Testis (tissue), 2 donors: ENCODE measurements at regions not wholly inside any gene's neighbourhood (a gene's known extent, or its start where the extent isn't known, plus 50 kb on each side); places are given as distances from the start of the nearest gene placed in this dataset.

Source experiments
- CTCF ChIP-seq, 3 experiments: fragments of 450-650 bp in 2 of 3; fragments of 200-600 bp in 1 of 3; sonication (generic) in 1 of 3; IDR thresholded peaks; one replicate each; pipeline ENCODE4 v1.5.1; 2016 to 2019; ENCODE audit warnings: antibody characterized with exemption in 3 of 3, mild to moderate bottlenecking in 2 of 3, moderate library complexity in 1 of 3
- POLR2A ChIP-seq: fragments of 450-650 bp; IDR thresholded peaks from one replicate; pipeline ENCODE4 v1.6.1; 2017; ENCODE audit warnings: antibody characterized with exemption, mild to moderate bottlenecking, moderate library complexity

- TF ChIP-seq CTCF (IDR thresholded peaks at IDR 0.05) (no peak), POLR2A (no peak)
Measured at GRCh38 chr21:34018185-34018584, 55.2 kb upstream of the MRPS6 start.
